ENCODE measurements at regions not wholly inside any gene's neighbourhood (a gene's known extent, or its start where the extent isn't known, plus 50 kb on each side); places are given as distances from the start of the nearest gene placed in this dataset.

- TF ChIP-seq MGA (IDR thresholded peaks at IDR 0.05) (no peak), ERF (CRISPR knock-in tag; IDR thresholded peaks at IDR 0.05) (no peak), TCF7L2 (IDR thresholded peaks at IDR 0.05; ENCODE audit: low read depth, low read length) (no peak), ZNF318 (IDR thresholded peaks at IDR 0.05; ENCODE audit: borderline replicate concordance in 1 of 2, low read depth in 1 of 2) (no peak), HNRNPLL (IDR thresholded peaks at IDR 0.05; ENCODE audit: low read depth, low read length, poor library complexity, severe bottlenecking) (no peak), ZNF41 (CRISPR knock-in tag; conservative IDR thresholded peaks at IDR 0.05) (no peak), FOXA1 (IDR thresholded peaks at IDR 0.05; ENCODE audit: borderline replicate concordance) (no peak)
Measured at GRCh38 chr18:61666876-61667590, 225.8 kb downstream of the RNF152 start (continued).

Data from K562 (cell line).